DMS153 (cell line): ENCODE measurements at regions not wholly inside any gene's neighbourhood (a gene's known extent, or its start where the extent isn't known, plus 50 kb on each side); places are given as distances from the start of the nearest gene placed in this dataset.
"Not testable (repeated sequence)": the region's sequence is repeated elsewhere in the genome, so short reads cannot be mapped to it uniquely, and the experiment has no call there.

Experiments
- DNase-seq: peaks from one replicate; lab custom pipeline; 2025; lab: John Stamatoyannopoulos, UW

- no peak for DNase-seq
These were observed 187.4 kb downstream of the LRIG3 start for GRCh38 chr12:58732894-58733293.

- DNase-seq, result no peak
These were observed 179.1 kb downstream of the LRIG3 start for GRCh38 chr12:58741226-58741625.

GRCh38 chr12:58745348-58746125 lies 174.8 kb downstream of the LRIG3 start:
- no peak for DNase-seq

GRCh38 chr12:58747533-58747932 lies 172.8 kb downstream of the LRIG3 start:
- no peak for DNase-seq

- no peak for DNase-seq
These were observed 169.8 kb downstream of the LRIG3 start for GRCh38 chr12:58750484-58750883.

GRCh38 chr12:58757422-58757821 lies 162.9 kb downstream of the LRIG3 start:
- no peak for DNase-seq

GRCh38 chr12:58759745-58760144 lies 160.6 kb downstream of the LRIG3 start:
- not testable (repeated sequence) for DNase-seq

- DNase-seq, result no peak
These were observed 159.0 kb downstream of the LRIG3 start for GRCh38 chr12:58761308-58761707.

- no peak for DNase-seq
These were observed 156.0 kb downstream of the LRIG3 start for GRCh38 chr12:58764100-58764953.

GRCh38 chr12:58765076-58765475 lies 155.2 kb downstream of the LRIG3 start:
- DNase-seq, result peak; percentile 34

- DNase-seq, result peak; percentile 95
These were observed 154.4 kb downstream of the LRIG3 start for GRCh38 chr12:58765653-58766512.

- no peak for DNase-seq
These were observed 153.8 kb downstream of the LRIG3 start for GRCh38 chr12:58766513-58766870.

- DNase-seq, result no peak
These were observed 152.8 kb downstream of the LRIG3 start for GRCh38 chr12:58767496-58767895.

GRCh38 chr12:58773986-58774385 lies 146.3 kb downstream of the LRIG3 start:
- DNase-seq, result no peak

- peak; percentile 18 for DNase-seq
These were observed 145.6 kb downstream of the LRIG3 start for GRCh38 chr12:58774731-58775130.

GRCh38 chr12:58775396-58775795 lies 144.9 kb downstream of the LRIG3 start:
- DNase-seq, result no peak

- DNase-seq, result no peak
These were observed 144.2 kb downstream of the LRIG3 start for GRCh38 chr12:58776144-58776543.

- no peak for DNase-seq
These were observed 142.5 kb downstream of the LRIG3 start for GRCh38 chr12:58777815-58778214.

GRCh38 chr12:58781609-58782008 lies 138.7 kb downstream of the LRIG3 start:
- no peak for DNase-seq

GRCh38 chr12:58787021-58787760 lies 133.1 kb downstream of the LRIG3 start:
- peak; percentile 91 for DNase-seq

GRCh38 chr12:58794859-58795258 lies 125.4 kb downstream of the LRIG3 start:
- DNase-seq, result no peak

- DNase-seq, result no peak
These were observed 124.5 kb downstream of the LRIG3 start for GRCh38 chr12:58795825-58796224.
